Epithelial cell of proximal tubule (primary cell): ENCODE measurements at regions not wholly inside any gene's neighbourhood (a gene's known extent, or its start where the extent isn't known, plus 50 kb on each side); places are given as distances from the start of the nearest gene placed in this dataset.
A peak's percentile ranks its signal among the peaks of the same experiment; 100 is the strongest.
"Not testable (repeated sequence)": the region's sequence is repeated elsewhere in the genome, so short reads cannot be mapped to it uniquely, and the experiment has no call there.

Source experiments
- DNase-seq: peaks from one replicate; pipeline ENCODE4 v3.0.0-alpha.2; 2011; ENCODE audit warnings: low read depth
- H3K4me3 ChIP-seq: 2 replicates; pipeline ENCODE4 v1.5.1; 2011; ENCODE audit warnings: low read depth, mild to moderate bottlenecking, low read length
- TF ChIP-seq, protein P1 (sequence below): conservative IDR thresholded peaks from 2 replicates; pipeline ENCODE4 v1.5.1; 2012; ENCODE audit warnings: low read depth, mild to moderate bottlenecking, low read length

DNA sequence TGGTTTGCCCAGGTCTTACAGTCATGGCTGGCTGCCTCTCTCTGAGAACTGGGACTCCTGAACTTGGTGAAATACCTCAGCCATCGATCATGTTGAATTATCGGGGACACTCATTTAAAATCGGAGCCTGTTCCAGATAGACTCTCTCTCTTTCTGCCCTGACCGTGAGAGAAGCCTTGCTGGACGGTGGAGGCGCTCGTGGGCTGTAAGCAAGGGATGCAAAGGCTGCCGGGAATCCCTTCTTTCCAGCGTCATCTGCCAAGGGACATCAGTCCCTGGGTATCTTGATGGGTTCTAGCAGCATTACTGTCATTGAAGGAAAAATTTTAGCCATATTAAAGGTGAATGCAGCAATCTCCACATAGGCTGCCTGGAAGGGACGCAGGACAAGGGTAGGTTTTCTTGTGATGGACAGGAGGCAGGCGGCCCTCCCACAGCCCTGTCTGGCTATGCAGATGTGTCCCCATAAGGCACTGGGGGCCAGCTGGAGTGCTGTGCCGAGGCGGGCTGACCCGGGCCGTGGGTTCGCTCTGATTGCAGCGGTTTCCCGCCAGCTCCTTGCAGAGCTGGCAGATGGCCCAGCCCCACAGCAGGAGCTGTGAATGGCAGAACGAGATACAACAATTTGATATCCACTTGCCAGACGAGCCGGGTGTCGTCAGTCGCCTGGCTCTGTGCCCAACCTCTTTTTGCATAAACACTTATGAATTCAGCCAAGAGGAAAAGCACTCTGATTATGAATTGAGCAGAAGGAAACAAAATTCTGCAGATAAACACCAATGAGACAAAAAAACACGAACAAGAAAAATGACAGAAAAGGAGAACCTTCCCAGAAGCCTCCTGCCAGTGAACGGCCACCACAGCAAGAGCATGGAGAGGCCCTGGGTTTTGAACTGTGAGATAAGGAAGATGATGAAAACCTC lies 151.9 kb upstream of the ALDH3B2 start:
- not testable (repeated sequence) for H3K4me3 ChIP-seq, DNase-seq

DNA sequence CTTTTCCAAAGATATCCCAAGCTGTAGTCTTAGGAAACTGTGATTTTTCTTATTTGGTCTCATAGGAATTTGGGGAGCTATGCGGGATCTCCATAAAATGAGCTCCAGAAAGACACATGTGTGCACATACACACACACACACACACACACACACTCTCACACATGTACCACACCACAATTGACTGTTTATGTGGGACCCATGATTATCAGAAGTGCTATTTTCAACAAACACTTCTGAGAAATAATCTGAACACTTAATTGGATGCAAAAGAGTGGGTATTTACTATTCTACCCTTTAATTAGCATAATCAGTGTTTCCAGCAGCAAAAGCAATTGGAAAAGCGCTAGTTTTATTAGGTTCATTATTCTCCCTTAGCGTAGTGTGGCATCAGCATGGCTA lies 150.4 kb upstream of the ALDH3B2 start:
- H3K4me3 ChIP-seq, DNase-seq: not testable (repeated sequence)

DNA sequence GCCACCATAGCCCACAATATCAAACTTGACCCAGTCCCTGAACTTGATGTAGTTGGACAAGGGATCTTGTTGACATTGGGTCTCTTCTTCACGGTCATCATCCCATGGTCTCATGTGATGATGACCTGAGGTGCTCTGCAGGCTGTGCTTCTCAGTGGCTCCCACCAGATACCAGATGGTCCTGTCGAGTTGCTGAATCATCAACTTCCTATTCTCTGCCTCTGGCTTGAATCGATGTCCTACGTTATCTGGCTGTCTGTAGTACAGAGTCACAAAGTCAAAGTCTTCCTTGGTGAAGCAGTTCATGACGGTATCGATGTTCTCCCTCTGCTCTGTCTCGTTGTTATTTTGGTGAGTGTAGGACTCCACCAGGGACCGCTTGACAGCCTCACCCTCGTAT lies 145.7 kb upstream of the ALDH3B2 start:
- no peak overlapping the region for H3K4me3 ChIP-seq
- TF ChIP-seq, protein P1, sequence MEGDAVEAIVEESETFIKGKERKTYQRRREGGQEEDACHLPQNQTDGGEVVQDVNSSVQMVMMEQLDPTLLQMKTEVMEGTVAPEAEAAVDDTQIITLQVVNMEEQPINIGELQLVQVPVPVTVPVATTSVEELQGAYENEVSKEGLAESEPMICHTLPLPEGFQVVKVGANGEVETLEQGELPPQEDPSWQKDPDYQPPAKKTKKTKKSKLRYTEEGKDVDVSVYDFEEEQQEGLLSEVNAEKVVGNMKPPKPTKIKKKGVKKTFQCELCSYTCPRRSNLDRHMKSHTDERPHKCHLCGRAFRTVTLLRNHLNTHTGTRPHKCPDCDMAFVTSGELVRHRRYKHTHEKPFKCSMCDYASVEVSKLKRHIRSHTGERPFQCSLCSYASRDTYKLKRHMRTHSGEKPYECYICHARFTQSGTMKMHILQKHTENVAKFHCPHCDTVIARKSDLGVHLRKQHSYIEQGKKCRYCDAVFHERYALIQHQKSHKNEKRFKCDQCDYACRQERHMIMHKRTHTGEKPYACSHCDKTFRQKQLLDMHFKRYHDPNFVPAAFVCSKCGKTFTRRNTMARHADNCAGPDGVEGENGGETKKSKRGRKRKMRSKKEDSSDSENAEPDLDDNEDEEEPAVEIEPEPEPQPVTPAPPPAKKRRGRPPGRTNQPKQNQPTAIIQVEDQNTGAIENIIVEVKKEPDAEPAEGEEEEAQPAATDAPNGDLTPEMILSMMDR = no peak
- DNase-seq = no peak

DNA sequence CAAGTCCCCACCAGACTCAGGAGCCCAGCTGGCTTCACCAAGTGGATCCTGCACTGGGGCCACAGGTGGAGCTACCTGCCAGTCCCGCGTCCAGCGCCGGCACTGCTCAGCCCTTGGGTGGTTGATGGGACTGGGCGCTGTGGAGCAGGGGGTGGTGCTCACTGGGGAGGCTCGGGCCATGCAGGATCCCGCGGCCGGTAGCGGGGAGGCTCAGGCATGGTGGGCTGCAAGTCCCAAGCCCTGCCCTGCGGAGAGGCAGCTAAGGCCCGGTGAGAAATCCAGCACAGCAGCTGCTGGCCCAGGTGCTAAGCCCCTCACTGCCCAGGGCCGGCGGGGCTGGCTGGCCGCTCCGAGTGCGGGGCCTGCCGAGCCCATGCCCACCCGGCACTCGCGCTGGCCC lies 143.1 kb upstream of the ALDH3B2 start:
- H3K4me3 ChIP-seq, DNase-seq: not testable (repeated sequence)

DNA sequence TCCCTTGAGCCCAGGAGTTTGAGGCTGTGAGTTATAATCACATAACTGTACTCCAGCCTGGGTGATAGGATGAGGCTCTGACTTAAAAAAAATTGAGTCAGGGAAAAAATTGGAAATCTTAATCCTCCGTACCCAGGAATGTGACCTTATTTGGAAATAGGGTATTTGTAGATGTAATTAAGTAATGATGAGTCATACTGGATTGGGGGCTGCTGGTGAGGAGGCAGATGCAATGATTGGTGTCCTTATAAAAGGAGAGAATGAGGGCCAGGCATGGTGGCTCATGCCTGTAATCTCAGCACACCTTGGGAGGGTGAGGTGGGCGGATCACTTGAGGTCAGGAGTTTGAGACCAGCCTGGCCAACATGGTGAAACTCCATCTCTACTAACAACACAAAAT lies 134.9 kb upstream of the ALDH3B2 start:
- not testable (repeated sequence) for H3K4me3 ChIP-seq, DNase-seq

DNA sequence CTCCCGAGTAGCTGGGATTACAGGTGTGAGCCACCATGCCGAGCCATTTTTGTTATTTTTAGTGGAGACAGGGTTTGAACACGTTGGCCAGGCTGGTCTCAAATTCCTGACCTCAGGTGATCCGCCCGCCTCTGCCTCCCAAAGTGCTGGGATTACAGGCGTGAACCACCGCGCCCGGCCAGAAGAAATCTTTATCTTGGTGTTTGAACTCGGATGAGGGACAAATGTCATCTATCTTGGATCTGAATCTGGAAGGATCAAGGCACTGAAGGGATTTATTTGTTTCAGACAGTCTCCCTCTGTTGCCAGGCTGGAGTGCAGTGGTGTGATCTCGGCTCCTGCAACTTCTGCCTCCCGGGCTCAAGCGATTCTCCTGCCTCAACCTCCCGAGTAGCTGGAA lies 133.5 kb upstream of the ALDH3B2 start:
- not testable (repeated sequence) for DNase-seq, H3K4me3 ChIP-seq

DNA sequence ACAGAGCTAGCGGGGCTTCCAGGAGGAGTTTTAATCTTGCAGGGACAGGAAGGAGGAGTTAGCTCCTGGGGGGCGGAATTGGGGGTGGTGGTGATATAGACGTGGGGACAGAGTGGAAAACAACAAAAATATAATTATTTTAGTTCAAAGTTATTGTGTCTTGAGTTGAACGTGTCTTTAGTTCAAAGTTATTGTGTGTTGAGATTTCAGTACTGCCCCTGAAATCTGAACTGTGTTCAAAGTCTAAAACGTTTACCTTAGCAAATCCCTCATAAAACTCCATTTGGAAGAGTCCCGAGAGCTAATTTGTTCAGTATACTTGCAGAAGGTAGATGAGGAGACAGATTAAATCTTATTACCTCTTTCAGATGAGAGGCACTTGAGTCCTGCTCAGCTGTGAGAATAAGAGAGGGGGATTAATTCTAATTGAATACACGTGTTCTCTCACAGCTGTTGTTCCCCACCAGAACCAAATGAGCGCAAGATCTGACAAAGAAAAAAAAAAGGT lies 132.4 kb upstream of the ALDH3B2 start:
- DNase-seq, H3K4me3 ChIP-seq: not testable (repeated sequence)

DNA sequence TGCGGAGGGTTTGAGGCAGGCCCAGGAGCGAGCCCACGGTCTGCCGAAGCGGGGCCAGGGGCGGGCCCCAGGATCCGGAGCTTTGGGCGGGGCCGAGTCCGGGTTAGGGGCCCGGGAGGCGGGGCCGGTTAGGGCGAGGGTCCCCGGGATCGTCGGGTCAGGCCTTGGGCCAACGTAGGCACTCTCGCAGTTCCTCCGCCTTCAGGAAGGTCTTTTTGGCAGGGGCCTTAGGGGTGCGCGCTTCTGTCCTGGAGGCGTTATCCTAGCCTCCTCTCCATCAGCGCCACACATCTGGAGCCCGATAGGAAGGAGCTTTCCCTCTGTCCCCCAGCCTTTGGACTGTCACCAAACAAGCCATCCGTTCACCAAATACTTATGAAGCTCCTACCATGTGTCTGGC lies 131.8 kb upstream of the ALDH3B2 start:
- H3K4me3 ChIP-seq = peak overlapping the region; percentile 62
- not testable (repeated sequence) for DNase-seq

DNA sequence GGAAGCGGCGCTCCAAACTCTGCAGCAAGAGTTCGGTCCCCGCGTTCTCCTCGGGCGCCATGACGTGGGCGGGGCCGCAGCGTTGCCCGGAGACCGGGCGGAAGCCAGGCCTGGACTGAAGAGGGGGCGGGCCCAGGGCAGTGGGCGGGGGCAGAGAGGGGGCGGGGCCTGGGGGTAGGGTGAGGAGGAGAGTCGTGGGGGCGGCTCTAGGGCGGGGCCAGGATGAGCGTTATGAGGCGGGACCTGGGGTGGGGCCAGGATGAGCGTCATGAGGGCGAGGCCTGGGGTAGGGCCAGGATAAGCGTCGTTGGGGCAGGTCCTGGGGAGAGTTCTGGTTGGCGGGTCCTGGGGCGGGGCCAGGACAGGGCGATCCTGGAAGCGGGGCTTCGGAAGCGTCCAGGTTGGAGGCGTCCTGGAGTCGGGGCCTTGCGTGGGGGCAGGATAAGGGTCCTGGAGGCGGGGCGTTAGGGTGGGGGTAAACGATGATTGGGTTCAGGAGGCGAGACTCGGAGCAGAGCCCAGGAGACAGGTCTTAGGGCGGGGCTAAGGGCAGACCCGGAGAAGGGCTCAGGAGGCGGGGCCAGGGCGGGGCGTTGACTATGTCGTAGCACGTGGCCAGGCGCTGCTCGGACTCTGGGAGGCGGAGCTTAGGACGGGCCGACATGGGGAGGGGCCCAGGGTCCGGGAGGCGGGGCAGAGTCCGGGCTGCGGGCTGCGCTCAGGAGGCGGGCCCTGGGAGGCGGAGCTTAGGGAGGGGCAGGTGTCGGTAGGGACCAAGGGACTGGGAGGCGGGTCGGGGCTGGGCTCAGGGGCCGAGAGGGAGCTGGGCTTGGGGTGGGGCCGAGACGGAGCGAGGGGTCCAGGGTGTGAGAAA lies 131.1 kb upstream of the ALDH3B2 start:
- peak overlapping the region; percentile 78 for H3K4me3 ChIP-seq
- peak; percentile 64 for DNase-seq

DNA sequence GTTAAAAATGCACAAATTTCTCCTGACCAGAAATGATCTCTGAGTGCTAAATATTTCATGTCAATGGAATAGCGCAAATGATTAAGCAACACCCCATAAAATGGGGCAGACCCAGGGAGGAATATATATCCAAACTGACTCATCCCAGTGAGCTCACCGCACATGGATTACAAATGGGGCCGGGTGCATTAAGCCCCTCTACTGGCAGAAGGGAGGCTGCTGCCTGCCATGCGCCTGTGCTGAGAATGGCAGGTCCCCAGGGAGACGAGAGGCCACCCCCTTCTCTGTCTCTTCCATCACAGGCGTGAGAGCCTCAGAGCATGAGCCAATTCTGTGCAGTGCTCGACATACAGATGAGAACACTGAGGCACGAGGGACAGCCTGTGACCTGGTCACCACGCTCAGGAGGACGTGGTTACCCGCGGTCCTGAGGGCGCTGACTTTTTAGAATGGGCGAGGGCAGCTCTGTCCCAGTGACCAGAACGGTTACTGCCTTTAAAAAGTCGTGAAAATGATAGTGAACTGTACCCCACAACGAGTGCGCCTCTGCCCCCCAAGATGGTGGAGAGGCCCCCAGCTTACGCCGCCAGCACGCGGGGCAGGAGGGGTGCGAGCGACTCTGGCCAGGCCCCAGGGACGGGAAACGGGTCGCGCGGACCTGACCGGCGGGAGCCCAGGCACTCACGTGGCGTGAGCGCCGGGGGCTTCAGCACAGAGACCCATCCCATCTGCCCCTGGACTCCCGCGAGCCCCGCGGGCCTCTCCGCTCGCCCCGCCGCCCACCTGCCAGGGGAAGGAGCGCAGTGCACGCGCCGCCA lies 130.2 kb upstream of the ALDH3B2 start:
- peak overlapping the region; percentile 78 for H3K4me3 ChIP-seq
- not testable (repeated sequence) for DNase-seq

DNA sequence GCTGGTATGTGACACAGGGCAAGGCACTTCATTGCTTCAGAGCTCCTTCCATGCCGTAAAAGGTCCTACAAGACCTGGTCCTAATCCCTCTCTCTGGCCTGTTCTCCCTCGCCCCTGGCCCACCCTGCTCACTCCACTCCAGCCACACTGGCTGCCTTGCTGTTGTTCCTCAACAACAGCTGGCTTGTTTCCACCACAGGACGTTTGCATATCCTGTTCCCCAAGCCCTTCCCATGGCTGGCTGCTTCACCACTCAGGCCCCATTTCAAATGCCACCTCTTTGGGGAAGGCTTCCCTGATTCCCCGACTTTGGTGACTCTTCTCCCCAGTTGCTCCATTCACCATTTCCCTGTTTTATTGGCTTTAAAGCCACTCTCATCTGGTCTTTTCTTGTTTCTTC lies 129.1 kb upstream of the ALDH3B2 start:
- not testable (repeated sequence) for H3K4me3 ChIP-seq, DNase-seq

DNA sequence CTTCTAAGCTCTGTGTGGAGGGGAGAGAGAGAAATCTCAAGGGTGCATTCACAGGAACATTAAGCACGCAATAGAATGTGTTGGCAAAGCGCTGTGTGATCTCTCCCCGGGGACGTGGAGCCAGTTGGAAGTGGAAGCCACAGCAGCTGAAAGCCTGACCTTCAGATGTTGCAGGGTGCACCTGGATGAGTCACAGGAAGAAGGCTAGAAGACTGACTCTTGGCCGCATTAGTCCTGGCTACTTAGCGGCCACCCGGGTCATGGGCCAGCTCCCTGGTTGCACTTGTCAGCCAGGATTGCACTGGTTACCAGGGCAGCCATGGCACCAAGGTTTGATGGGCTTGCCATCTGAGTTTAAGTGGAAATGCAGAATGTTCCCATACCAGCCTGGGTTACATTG lies 128.6 kb upstream of the ALDH3B2 start:
- H3K4me3 ChIP-seq, DNase-seq: not testable (repeated sequence)

DNA sequence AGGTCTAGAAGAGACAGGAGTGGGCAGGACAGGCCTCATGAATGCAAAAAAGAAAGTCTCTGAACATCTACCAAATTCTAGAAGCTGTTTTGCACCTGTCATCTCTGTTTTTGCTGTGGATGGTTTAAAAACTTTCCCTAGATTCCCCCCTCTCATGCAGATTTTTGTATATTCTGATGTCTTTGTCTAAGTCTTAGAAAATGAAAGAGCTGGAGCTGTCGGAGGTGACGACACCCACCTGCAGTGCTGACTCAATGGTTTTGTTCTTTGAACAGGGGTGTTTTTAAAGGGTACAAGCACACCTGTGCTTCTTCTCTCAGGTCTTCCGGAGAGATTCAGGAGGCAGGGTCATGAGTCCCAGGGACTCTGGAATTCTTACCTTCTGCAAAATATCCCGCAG lies 128.2 kb upstream of the ALDH3B2 start:
- not testable (repeated sequence) for DNase-seq, H3K4me3 ChIP-seq

DNA sequence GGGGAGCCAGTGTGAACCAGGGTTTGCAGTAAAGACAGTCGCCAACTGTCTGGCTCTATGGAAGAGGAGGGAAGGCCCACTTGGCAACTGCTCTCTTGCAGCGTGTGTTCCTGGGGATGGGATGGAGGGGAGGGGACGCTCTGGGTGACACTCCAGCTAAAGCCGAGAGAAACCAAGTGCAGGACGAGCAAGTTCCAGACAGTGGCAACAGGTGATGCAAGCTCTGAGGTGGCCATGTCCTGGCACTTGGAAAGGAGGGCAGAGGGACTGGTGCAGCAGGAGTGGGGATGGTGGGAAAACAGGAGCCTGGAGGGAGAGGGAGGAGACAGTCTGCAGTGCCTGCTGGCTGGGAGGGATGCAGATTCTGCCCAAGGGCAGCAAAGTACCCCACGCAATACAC lies 127.0 kb upstream of the ALDH3B2 start:
- DNase-seq, H3K4me3 ChIP-seq: not testable (repeated sequence)

DNA sequence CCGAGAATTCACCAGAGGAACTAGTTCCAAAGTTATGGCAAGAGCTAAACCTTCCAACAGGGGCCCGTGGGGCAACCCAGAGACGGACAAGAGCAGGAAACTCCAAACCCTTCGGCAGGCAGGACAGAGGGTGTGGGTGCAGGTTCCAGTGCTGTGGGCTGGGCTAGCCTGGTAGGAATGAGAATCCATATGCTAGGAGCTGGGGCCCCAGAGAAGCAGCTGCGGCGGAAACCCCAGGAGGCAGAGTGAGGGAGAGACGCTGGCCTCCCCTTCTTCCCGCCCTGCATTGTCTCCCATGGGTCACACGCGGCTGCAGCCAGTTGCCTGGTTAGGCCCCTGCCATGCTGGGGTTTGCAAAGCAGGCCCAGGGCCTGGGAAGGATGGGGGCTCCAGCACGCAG lies 126.2 kb upstream of the ALDH3B2 start:
- DNase-seq, H3K4me3 ChIP-seq: not testable (repeated sequence)
